H1 (cell line): ENCODE measurements at regions not wholly inside any gene's neighbourhood (a gene's known extent, or its start where the extent isn't known, plus 50 kb on each side); places are given as distances from the start of the nearest gene placed in this dataset.

Experiments
- CTCF ChIA-PET: fragments of 300-600 bp; sonication (Branson Sonifier 250); formaldehyde crosslinking; loops from one replicate; lab custom pipeline; 2021; ENCODE audit not compliant: partially characterized antibody; lab: Charles Lee
- POLR2A ChIA-PET: fragments of 300-600 bp; sonication (Branson Sonifier 250); formaldehyde crosslinking; loops from one replicate; lab custom pipeline; 2021; ENCODE audit warnings: inconsistent platforms; ENCODE audit not compliant: partially characterized antibody; lab: Charles Lee
- DNase-seq, 2 experiments: peaks; one replicate each; pipeline versions ENCODE4 v3.0.0 to v3.0.0-alpha.2; 2010 to 2022; ENCODE audit warnings: low spot score in 2 of 2, low read depth in 1 of 2, mixed read lengths in 1 of 2
- FAIRE-seq: peaks from 2 replicates; lab custom pipeline; 2011; peaks lifted over from hg19 to GRCh38; lab: Jason Lieb, UNC
- H2AFZ ChIP-seq: 2 replicates; pipeline ENCODE4 v1.8.1; 2012; ENCODE audit warnings: low read length, inconsistent platforms
- H2AK5ac ChIP-seq: 2 replicates; pipeline ENCODE4 v1.6.1; 2013; ENCODE audit warnings: low read depth, low read length
- H2BK120ac ChIP-seq: replicated peaks from 2 replicates; pipeline ENCODE3; 2013; ENCODE audit warnings: low read depth, low read length, inconsistent platforms
- H2BK12ac ChIP-seq: 2 replicates; pipeline ENCODE4 v1.6.1; 2013; ENCODE audit warnings: low read depth, low read length
- H2BK15ac ChIP-seq: 2 replicates; pipeline ENCODE4 v1.6.1; 2013; ENCODE audit warnings: low read length
- H2BK20ac ChIP-seq: 2 replicates; pipeline ENCODE4 v1.6.1; 2013; ENCODE audit warnings: low read length
- H2BK5ac ChIP-seq: 2 replicates; pipeline ENCODE4 v1.6.1; 2013; ENCODE audit warnings: low read depth, low read length
- H3K14ac ChIP-seq: 2 replicates; pipeline ENCODE4 v1.6.1; 2013; ENCODE audit warnings: inconsistent platforms; ENCODE audit not compliant: insufficient read length
- H3K18ac ChIP-seq: 2 replicates; pipeline ENCODE4 v1.6.1; 2013; ENCODE audit warnings: low read length; ENCODE audit errors: extremely low read depth
- H3K23ac ChIP-seq: 2 replicates; pipeline ENCODE4 v1.6.1; 2013; ENCODE audit warnings: inconsistent platforms; ENCODE audit not compliant: insufficient read length
- H3K23me2 ChIP-seq: 2 replicates; pipeline ENCODE4 v1.6.1; 2013; ENCODE audit warnings: low read depth, low read length
- H3K27ac ChIP-seq: 2 replicates; pipeline ENCODE4 v1.6.1; 2011; ENCODE audit warnings: low read depth, low read length, inconsistent platforms
- H3K27me3 ChIP-seq, 4 experiments: replicated peaks in 1 of 4; 1 replicate in 1 of 4; 2 replicates in 3 of 4; pipeline versions ENCODE4 v1.6.1 to v1.8.1; 2011 to 2013; ENCODE audit warnings: low read length in 3 of 4, mild to moderate bottlenecking in 3 of 4, inconsistent platforms in 2 of 4, mixed read lengths in 2 of 4, moderate library complexity in 1 of 4; ENCODE audit not compliant: control insufficient read depth in 3 of 4, insufficient read depth in 3 of 4; ENCODE audit errors: extremely low read depth in 1 of 4
- H3K36me3 ChIP-seq, 4 experiments: 2 replicates each; pipeline versions ENCODE4 v1.6.1 to v1.8.1; 2011 to 2013; ENCODE audit warnings: mild to moderate bottlenecking in 4 of 4, low read length in 3 of 4, moderate library complexity in 2 of 4, control low read depth in 1 of 4, inconsistent platforms in 1 of 4; ENCODE audit not compliant: insufficient read depth in 4 of 4, control insufficient read depth in 2 of 4
- H3K4ac ChIP-seq: replicated peaks from 2 replicates; pipeline ENCODE3; 2013; ENCODE audit warnings: low read length, low read depth, mixed read lengths, inconsistent platforms; ENCODE audit not compliant: insufficient read length
- H3K4me1 ChIP-seq, 4 experiments: replicated peaks in 1 of 4; 1 replicate in 1 of 4; 2 replicates in 3 of 4; pipeline versions ENCODE4 v1.6.1 to v1.8.1; 2011 to 2013; ENCODE audit warnings: low read length in 3 of 4, inconsistent platforms in 2 of 4, mixed read lengths in 1 of 4; ENCODE audit not compliant: insufficient read depth in 4 of 4, control insufficient read depth in 3 of 4
- H3K4me2 ChIP-seq, 2 experiments: 2 replicates each; pipeline versions ENCODE4 v1.6.1 to v1.8.1; 2011 to 2013; ENCODE audit warnings: low read depth in 2 of 2, low read length in 2 of 2, control low read depth in 1 of 2, inconsistent platforms in 1 of 2, mild to moderate bottlenecking in 1 of 2; ENCODE audit not compliant: insufficient read depth in 1 of 2
- H3K4me3 ChIP-seq, 4 experiments: fragments of 200-600, 300-600 bp in 1 of 4; sonication (generic), shearing (Covaris generic), sonication (Bioruptor Twin) in 1 of 4; 2 replicates each; pipeline versions ENCODE4 v1.5.1 to v1.8.1; 2011 to 2016; ENCODE audit warnings: low read length in 4 of 4, low read depth in 3 of 4, control low read depth in 2 of 4, inconsistent platforms in 2 of 4, mild to moderate bottlenecking in 2 of 4, mixed read lengths in 1 of 4, moderate library complexity in 1 of 4; ENCODE audit not compliant: insufficient read depth in 2 of 4; ENCODE audit errors: extremely low read depth in 1 of 4
- H3K56ac ChIP-seq: replicated peaks from 2 replicates; pipeline ENCODE3; 2013; ENCODE audit warnings: low read depth, mild to moderate bottlenecking, mixed read lengths, low read length, inconsistent platforms; ENCODE audit not compliant: insufficient read length
- H3K79me1 ChIP-seq: 2 replicates; pipeline ENCODE4 v1.6.1; 2013; ENCODE audit warnings: low read depth, low read length, control low read depth
- H3K79me2 ChIP-seq, 2 experiments: 2 replicates each; pipeline versions ENCODE4 v1.6.1 to v1.8.1; 2012 to 2013; ENCODE audit warnings: low read length in 2 of 2, mild to moderate bottlenecking in 2 of 2, inconsistent platforms in 1 of 2; ENCODE audit not compliant: insufficient read depth in 2 of 2, control insufficient read depth in 1 of 2
- H3K9ac ChIP-seq, 4 experiments: replicated peaks in 1 of 4; 1 replicate in 1 of 4; 2 replicates in 3 of 4; pipeline versions ENCODE4 v1.6.1 to v1.8.1; 2011 to 2013; ENCODE audit warnings: low read depth in 3 of 4, low read length in 3 of 4, control low read depth in 2 of 4, mild to moderate bottlenecking in 2 of 4, moderate library complexity in 2 of 4, inconsistent platforms in 1 of 4; ENCODE audit errors: extremely low read depth in 1 of 4
- H3K9me3 ChIP-seq, 2 experiments: 2 replicates each; pipeline versions ENCODE4 v1.6.1 to v1.8.1; 2012 to 2013; ENCODE audit warnings: mild to moderate bottlenecking in 2 of 2, moderate library complexity in 2 of 2, control low read depth in 1 of 2, inconsistent platforms in 1 of 2, low read depth in 1 of 2, low read length in 1 of 2, mixed read lengths in 1 of 2; ENCODE audit not compliant: insufficient read depth in 2 of 2
- H4K20me1 ChIP-seq, 2 experiments: replicated peaks in 1 of 2; 2 replicates each; pipeline versions ENCODE3 to v1.8.1; 2011 to 2013; ENCODE audit warnings: inconsistent platforms in 2 of 2, low read length in 2 of 2, mild to moderate bottlenecking in 1 of 2; ENCODE audit not compliant: insufficient read depth in 2 of 2, control insufficient read depth in 1 of 2
- H4K5ac ChIP-seq: 2 replicates; pipeline ENCODE4 v1.6.1; 2013; ENCODE audit warnings: low read length, low read depth, mixed read lengths, inconsistent platforms; ENCODE audit not compliant: insufficient read length
- H4K8ac ChIP-seq: 2 replicates; pipeline ENCODE4 v1.8.0; 2013; ENCODE audit warnings: mild to moderate bottlenecking, moderate library complexity, low read length, inconsistent platforms; ENCODE audit not compliant: insufficient read depth; ENCODE audit errors: extremely low read depth
- H4K91ac ChIP-seq: replicated peaks from 2 replicates; pipeline ENCODE3; 2013; ENCODE audit warnings: low read length, mixed read lengths, inconsistent platforms; ENCODE audit not compliant: insufficient read length
- EP300 ChIP-seq, 2 experiments: IDR thresholded peaks; 1 replicate in 1 of 2; 2 replicates in 1 of 2; pipeline ENCODE4 v1.6.1; 2011 to 2012; ENCODE audit warnings: low read depth in 2 of 2, low read length in 2 of 2, mild to moderate bottlenecking in 2 of 2, borderline replicate concordance in 1 of 2, inconsistent platforms in 1 of 2, moderate library complexity in 1 of 2
- GABPA ChIP-seq: IDR thresholded peaks from 2 replicates; pipeline ENCODE4 v1.6.1; 2011; ENCODE audit warnings: mild to moderate bottlenecking, low read length, moderate library complexity, borderline replicate concordance; ENCODE audit not compliant: insufficient read depth
- HDAC2 ChIP-seq, 2 experiments: fragments of 300-600 bp in 1 of 2; sonication (generic) in 1 of 2; IDR thresholded peaks; 2 replicates each; pipeline ENCODE4 v1.6.1; 2011 to 2012; ENCODE audit warnings: low read depth in 2 of 2, low read length in 2 of 2, mild to moderate bottlenecking in 2 of 2, moderate library complexity in 2 of 2, borderline replicate concordance in 1 of 2, inconsistent platforms in 1 of 2
- KDM4A ChIP-seq: IDR thresholded peaks from one replicate; pipeline ENCODE4 v1.7.1; 2012; ENCODE audit warnings: low read depth, mild to moderate bottlenecking, moderate library complexity, low read length, inconsistent platforms; ENCODE audit not compliant: severe bottlenecking
- KDM5A ChIP-seq: fragments of 200-600 bp; IDR thresholded peaks from 2 replicates; pipeline ENCODE4 v1.7.1; 2012; ENCODE audit warnings: mild to moderate bottlenecking, low read length, inconsistent platforms, mixed read lengths
- MAFK ChIP-seq: IDR thresholded peaks from 2 replicates; pipeline ENCODE4 v1.6.1; 2012; ENCODE audit warnings: low read depth, mild to moderate bottlenecking, improper control_type of control experiment, low read length
- NRF1 ChIP-seq: IDR thresholded peaks from 2 replicates; pipeline ENCODE4 v1.6.1; 2011; ENCODE audit warnings: mild to moderate bottlenecking, low read depth, low read length, improper control_type of control experiment
- PHF8 ChIP-seq: fragments of 200-600 bp; sonication (generic); conservative IDR thresholded peaks from 2 replicates; pipeline ENCODE4 v1.7.1; 2012; ENCODE audit warnings: low read depth, mild to moderate bottlenecking, inconsistent platforms, low read length, moderate library complexity
- RBBP5 ChIP-seq: IDR thresholded peaks from 2 replicates; pipeline ENCODE4 v1.7.1; 2012; ENCODE audit warnings: low read depth, mild to moderate bottlenecking, inconsistent platforms, low read length, moderate library complexity, borderline replicate concordance
- SP1 ChIP-seq: IDR thresholded peaks from 2 replicates; pipeline ENCODE4 v1.6.1; 2011; ENCODE audit warnings: low read depth, low read length
- SP2 ChIP-seq: IDR thresholded peaks from 2 replicates; pipeline ENCODE4 v1.6.1; 2012; ENCODE audit warnings: mild to moderate bottlenecking, low read length, inconsistent platforms
- SUZ12 ChIP-seq: fragments of 200-600 bp; sonication (generic); IDR thresholded peaks from 2 replicates; pipeline ENCODE4 v1.6.1; 2012; ENCODE audit warnings: mild to moderate bottlenecking, inconsistent platforms, low read length, moderate library complexity, mixed read lengths
- USF2 ChIP-seq: IDR thresholded peaks from 2 replicates; pipeline ENCODE4 v1.6.1; 2011; ENCODE audit warnings: low read length, improper control_type of control experiment
- WGBS, 2 experiments: shearing (Covaris generic) in 1 of 2; methylation state at CpG; one replicate each; pipeline versions ENCODE4 v1.1.6 to v1.1.7; 2013 to 2015; ENCODE audit warnings: low lambda C conversion rate in 2 of 2, mixed read lengths in 2 of 2, inconsistent platforms in 1 of 2, low coverage in 1 of 2, missing lambda C conversion rate in 1 of 2; ENCODE audit not compliant: insufficient replicate concordance in 2 of 2, insufficient coverage in 1 of 2, insufficient read length in 1 of 2; ENCODE audit errors: extremely low coverage in 1 of 2, missing lambda C conversion rate in 1 of 2; 5-methylcytosine and 5-hydroxymethylcytosine counted together

DNA sequence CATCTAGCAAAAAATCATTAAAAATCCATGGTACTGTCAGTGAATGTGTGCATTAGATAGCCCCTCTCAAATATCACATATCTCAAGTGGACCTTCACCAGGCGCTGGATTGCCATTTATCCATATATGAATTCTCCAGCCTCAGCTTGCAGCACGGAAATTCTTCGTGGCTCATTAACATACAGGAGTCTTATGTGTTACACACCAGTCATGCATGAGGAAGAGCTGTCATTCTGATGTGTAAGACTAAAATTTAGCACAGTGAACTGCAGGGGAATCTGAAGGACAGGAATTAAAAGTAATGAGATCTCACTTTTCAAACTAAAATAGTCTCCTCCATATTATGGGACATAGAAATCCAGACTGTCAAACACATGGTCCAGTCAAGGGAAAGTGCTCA, 542.4 kb upstream of the DPP6 start:
- Histone ChIP-seq H3K36me3 (no peaks in the 10 kb centered on the region), H3K9me3 (peaks cover 27 to 43% of the 10 kb centered on the region in 2 experiments; a peak in 3 of 4 replicates), H3K79me1 (no peaks in the 10 kb centered on the region), H4K91ac (no peak overlapping the region), H3K4me1 (no peaks in the 10 kb centered on the region), H3K14ac (no peak overlapping the region), H4K8ac (no peak overlapping the region), H3K23ac (no peak overlapping the region), H3K4me3 (no peak overlapping the region), H4K5ac (no peak overlapping the region), H3K27me3 (no peaks in the 10 kb centered on the region), H3K23me2 (no peaks in the 10 kb centered on the region), H3K27ac (no peak overlapping the region), H3K4ac (no peak overlapping the region), H3K18ac (no peak overlapping the region), H3K4me2 (no peak overlapping the region), H2BK15ac (no peak overlapping the region), H2BK120ac (no peak overlapping the region), H2AFZ (no peak overlapping the region), H2AK5ac (no peak overlapping the region), H4K20me1 (no peaks in the 10 kb centered on the region), H2BK5ac (no peak overlapping the region), H2BK20ac (no peak overlapping the region), H3K56ac (no peak overlapping the region), H2BK12ac (no peak overlapping the region), H3K9ac (no peak overlapping the region), H3K79me2 (no peaks in the 10 kb centered on the region)
- FAIRE-seq (no peak), DNase-seq (no peak)
- ChIA-PET CTCF (no interaction called here), POLR2A (no interaction called here)
- WGBS, 2 experiments = 62% methylated on average over 3 of the region's 3 CpGs; no CpG with 5 or more reads in 1 of the 2 experiments
- no peak for TF ChIP-seq HDAC2 (IDR thresholded peaks at IDR 0.05; ENCODE audit: borderline replicate concordance in 1 of 2, low read depth in 2 of 2, low read length in 2 of 2)
- TF ChIP-seq RBBP5 = no peak
- no peak for TF ChIP-seq USF2
- TF ChIP-seq GABPA = no peak
- TF ChIP-seq NRF1 = no peak
- TF ChIP-seq KDM4A = no peak
- no peak for TF ChIP-seq SP2
- TF ChIP-seq SUZ12 = no peak
- no peak for TF ChIP-seq KDM5A
- no peak for TF ChIP-seq MAFK
- no peak for TF ChIP-seq EP300 (IDR thresholded peaks at IDR 0.05; ENCODE audit: borderline replicate concordance in 1 of 2, low read depth in 2 of 2, low read length in 2 of 2)
- TF ChIP-seq SP1 = no peak
- TF ChIP-seq PHF8 = no peak
